ENCODE measurements at regions not wholly inside any gene's neighbourhood (a gene's known extent, or its start where the extent isn't known, plus 50 kb on each side); places are given as distances from the start of the nearest gene placed in this dataset.

DNA sequence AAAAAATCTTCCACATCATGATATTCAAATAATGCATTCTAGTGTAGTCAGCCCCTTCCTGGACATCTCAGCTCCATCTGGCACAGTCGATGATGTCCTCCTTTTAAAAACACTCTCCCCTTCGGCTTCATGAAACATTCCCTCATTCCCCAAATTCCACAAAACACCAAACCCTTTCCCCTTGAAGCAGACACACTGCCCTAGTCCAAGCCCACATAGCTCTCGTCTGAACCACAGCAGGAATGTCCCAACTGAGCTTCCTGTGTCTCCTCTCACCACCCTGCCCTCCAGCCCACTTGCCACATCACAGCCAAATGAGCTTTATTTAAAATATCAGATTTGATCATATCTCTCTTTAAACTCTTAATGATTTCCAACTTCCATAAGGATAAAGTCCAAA is 106.4 kb upstream of the CARMIL1 start:
- Histone ChIP-seq H3K27me3 (no peaks in the 10 kb centered on the region), H3K27ac (peak overlapping the region; percentile 80 to 88), H3K9me3 (no peaks in the 10 kb centered on the region), H3K36me3 (no peaks in the 10 kb centered on the region), H3K4me1 (peaks cover 0 to 40% of the 10 kb centered on the region in 2 donors), H3K4me3 (no peak overlapping the region)
- TF ChIP-seq, protein P1, sequence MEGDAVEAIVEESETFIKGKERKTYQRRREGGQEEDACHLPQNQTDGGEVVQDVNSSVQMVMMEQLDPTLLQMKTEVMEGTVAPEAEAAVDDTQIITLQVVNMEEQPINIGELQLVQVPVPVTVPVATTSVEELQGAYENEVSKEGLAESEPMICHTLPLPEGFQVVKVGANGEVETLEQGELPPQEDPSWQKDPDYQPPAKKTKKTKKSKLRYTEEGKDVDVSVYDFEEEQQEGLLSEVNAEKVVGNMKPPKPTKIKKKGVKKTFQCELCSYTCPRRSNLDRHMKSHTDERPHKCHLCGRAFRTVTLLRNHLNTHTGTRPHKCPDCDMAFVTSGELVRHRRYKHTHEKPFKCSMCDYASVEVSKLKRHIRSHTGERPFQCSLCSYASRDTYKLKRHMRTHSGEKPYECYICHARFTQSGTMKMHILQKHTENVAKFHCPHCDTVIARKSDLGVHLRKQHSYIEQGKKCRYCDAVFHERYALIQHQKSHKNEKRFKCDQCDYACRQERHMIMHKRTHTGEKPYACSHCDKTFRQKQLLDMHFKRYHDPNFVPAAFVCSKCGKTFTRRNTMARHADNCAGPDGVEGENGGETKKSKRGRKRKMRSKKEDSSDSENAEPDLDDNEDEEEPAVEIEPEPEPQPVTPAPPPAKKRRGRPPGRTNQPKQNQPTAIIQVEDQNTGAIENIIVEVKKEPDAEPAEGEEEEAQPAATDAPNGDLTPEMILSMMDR (IDR thresholded peaks at IDR 0.05), result no peak
- intact Hi-C loops (cut with DNase I), result no loop called here
- DNase-seq (ENCODE audit: low spot score in 2 of 2), result no peak

DNA sequence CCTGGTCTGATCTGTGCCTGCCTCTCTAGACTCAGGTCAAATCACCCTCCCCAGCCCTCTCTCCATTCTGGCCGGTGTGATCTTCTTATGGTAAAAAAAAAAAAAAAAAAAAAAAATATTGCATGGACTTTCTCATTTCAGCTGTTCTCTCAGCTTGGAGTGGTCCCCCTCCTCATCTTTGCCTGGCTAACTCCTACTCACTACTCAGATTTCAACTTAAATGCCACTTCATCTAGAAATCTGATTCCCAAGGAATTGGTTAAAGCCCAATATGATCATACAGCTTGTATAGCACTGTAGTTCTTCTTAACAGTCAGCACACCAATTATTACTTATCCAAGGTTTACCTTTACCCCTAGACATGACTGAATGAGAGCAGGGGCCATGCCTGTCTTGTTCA is 105.9 kb upstream of the CARMIL1 start:
- intact Hi-C loops (cut with DNase I), result no loop called here
- DNase-seq (ENCODE audit: low spot score in 2 of 2), result no peak
- Histone ChIP-seq H3K36me3 (no peaks in the 10 kb centered on the region), H3K27me3 (no peaks in the 10 kb centered on the region), H3K4me3 (no peak overlapping the region), H3K27ac (peak overlapping the region; percentile 80 to 88), H3K4me1 (peaks cover 0 to 40% of the 10 kb centered on the region in 2 donors), H3K9me3 (no peaks in the 10 kb centered on the region)
- TF ChIP-seq, protein P1 (IDR thresholded peaks at IDR 0.05), result no peak

DNA sequence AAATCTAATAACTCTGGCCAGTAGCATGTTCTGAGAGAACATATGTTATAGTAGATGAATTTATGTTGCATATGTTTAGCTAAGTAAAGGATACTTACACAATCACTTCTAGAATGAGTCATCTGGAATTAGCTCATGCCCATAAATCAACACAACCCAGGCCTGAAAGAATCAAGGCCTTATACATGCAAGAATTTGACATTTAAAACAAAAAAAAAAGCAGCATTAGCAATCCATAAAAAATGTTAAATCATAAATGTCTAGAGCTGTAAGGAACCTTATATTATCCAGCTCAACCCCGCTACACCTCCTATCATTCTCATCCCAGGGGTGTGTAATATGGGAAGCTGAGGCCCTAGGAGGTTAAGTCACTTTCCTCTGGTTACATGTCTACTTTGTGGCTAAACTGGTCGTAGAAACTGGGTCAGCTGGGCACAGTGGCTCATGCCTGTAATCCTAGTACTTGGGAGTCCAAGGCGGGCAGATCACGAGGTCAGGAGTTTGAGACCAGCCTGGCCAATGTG is 105.2 kb upstream of the CARMIL1 start:
- Histone ChIP-seq H3K4me1 (peaks cover 0 to 44% of the 10 kb centered on the region in 2 donors), H3K9me3 (no peaks in the 10 kb centered on the region), H3K27me3 (no peaks in the 10 kb centered on the region), H3K36me3 (no peaks in the 10 kb centered on the region), H3K27ac (peak overlapping the region; percentile 80 to 88), H3K4me3 (no peak overlapping the region)
- TF ChIP-seq, protein P1 (IDR thresholded peaks at IDR 0.05), result no peak
- intact Hi-C loops (cut with DNase I), result no loop called here
- no peak for DNase-seq (ENCODE audit: low spot score in 2 of 2)

DNA sequence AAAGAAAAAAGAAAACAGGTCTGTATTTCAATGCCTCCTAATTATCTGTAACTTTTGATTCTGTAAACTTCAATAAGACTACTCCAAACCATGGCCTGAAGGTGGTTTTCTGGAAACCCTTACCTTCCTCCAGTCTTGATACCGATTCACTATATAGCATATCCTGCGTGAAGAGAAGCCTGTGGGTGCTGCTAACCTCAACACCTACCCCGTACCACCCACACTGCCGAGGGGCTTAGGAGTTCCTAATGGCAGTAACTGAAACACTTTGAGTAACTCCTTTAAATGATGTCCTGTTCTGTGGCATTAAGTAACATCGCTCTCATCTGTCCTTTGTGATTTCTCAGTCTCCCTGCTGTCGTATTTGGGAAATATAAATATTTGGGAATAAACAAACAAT is 104.5 kb upstream of the CARMIL1 start:
- peak overlapping the region; percentile 80 to 88 for H3K27ac ChIP-seq
- intact Hi-C loops (cut with DNase I), result no loop called here
- no peak for DNase-seq (ENCODE audit: low spot score in 2 of 2)
- H3K9me3 ChIP-seq, result no peaks in the 10 kb centered on the region
- H3K27me3 ChIP-seq, result no peaks in the 10 kb centered on the region
- TF ChIP-seq, protein P1 (IDR thresholded peaks at IDR 0.05), result no peak
- H3K36me3 ChIP-seq, result no peaks in the 10 kb centered on the region
- no peak overlapping the region for H3K4me3 ChIP-seq
- peaks cover 0 to 41% of the 10 kb centered on the region in 2 donors for H3K4me1 ChIP-seq

DNA sequence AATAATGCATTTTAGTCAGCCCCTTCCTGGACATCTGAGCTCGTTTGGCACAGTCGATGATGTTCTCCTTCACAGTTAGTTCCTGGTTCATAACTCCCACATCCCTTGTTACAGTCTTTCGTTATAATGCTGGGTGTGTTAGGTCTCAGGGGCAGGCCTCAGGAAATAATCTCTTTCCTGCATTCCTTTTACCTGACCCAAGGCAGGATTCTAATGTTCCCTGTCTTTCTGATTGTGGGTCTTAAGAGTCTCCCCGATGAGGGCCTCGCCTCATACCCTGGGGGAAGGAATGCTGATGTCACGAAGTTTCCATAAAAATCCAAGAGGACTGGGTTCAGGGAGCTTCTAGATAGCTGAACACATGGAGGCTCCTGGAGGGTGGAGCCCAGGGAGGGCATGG is 104.0 kb upstream of the CARMIL1 start:
- DNase-seq (ENCODE audit: low spot score in 2 of 2), result no peak
- H3K27ac ChIP-seq, result peak overlapping the region; percentile 16 to 43
- TF ChIP-seq, protein P1 (IDR thresholded peaks at IDR 0.05), result no peak
- H3K9me3 ChIP-seq, result no peaks in the 10 kb centered on the region
- peaks cover 0 to 39% of the 10 kb centered on the region in 2 donors for H3K4me1 ChIP-seq
- no peaks in the 10 kb centered on the region for H3K36me3 ChIP-seq
- no peaks in the 10 kb centered on the region for H3K27me3 ChIP-seq
- H3K4me3 ChIP-seq, result no peak overlapping the region
- intact Hi-C loops (cut with DNase I), result no loop called here

DNA sequence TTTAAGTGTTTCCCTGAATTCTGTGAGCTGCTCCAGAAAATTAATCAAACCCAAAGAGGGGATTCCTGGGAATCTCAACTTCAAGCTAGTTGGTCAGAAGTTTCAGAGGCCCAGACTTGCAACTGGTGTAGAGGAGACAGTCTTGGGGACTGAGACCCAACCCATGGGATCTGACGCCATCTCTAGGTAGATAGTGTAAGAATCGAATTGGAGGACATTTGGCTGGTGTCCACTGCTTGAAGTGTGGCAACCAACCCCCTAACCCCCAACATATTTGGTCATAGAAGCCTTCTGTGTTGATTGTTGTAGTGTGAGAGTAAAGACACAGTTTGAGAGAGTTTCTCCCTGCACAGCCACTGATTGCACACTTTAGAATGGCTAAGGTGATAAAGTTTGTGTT is 103.5 kb upstream of the CARMIL1 start:
- H3K4me1 ChIP-seq, result peaks cover 0 to 43% of the 10 kb centered on the region in 2 donors
- no peaks in the 10 kb centered on the region for H3K27me3 ChIP-seq
- peak overlapping the region; percentile 16 to 43 for H3K27ac ChIP-seq
- H3K36me3 ChIP-seq, result no peaks in the 10 kb centered on the region
- H3K9me3 ChIP-seq, result no peaks in the 10 kb centered on the region
- DNase-seq (ENCODE audit: low spot score in 2 of 2), result no peak
- intact Hi-C loops (cut with DNase I), result no loop called here
- no peak overlapping the region for H3K4me3 ChIP-seq
- TF ChIP-seq, protein P1 (IDR thresholded peaks at IDR 0.05), result no peak
